Endodermal cell (in vitro differentiated cells): ENCODE measurements at regions not wholly inside any gene's neighbourhood (a gene's known extent, or its start where the extent isn't known, plus 50 kb on each side); places are given as distances from the start of the nearest gene placed in this dataset.

Source experiments
- DNase-seq: peaks from one replicate; pipeline ENCODE4 v3.0.0-alpha.2; 2017
- H3K27ac ChIP-seq: 2 replicates; pipeline ENCODE4 v1.5.1; 2013; ENCODE audit warnings: mild to moderate bottlenecking, low read depth, low read length, moderate library complexity
- H3K27me3 ChIP-seq: 2 replicates; pipeline ENCODE4 v1.6.1; 2013; ENCODE audit warnings: mild to moderate bottlenecking, low read length, moderate library complexity; ENCODE audit not compliant: insufficient read depth, control insufficient read depth, poor library complexity, severe bottlenecking
- H3K36me3 ChIP-seq: 2 replicates; pipeline ENCODE4 v1.7.0; 2013; ENCODE audit warnings: mild to moderate bottlenecking, low read length, moderate library complexity; ENCODE audit not compliant: control insufficient read depth, insufficient read depth
- H3K4me1 ChIP-seq: one replicate; pipeline ENCODE4 v1.7.0; 2013; ENCODE audit warnings: low read length; ENCODE audit not compliant: control insufficient read depth, insufficient read depth
- H3K4me3 ChIP-seq: 2 replicates; pipeline ENCODE4 v1.5.1; 2013; ENCODE audit warnings: mild to moderate bottlenecking, low read length, moderate library complexity
- H3K9ac ChIP-seq: 2 replicates; pipeline ENCODE4 v1.6.1; 2013; ENCODE audit warnings: mild to moderate bottlenecking, low read length, moderate library complexity; ENCODE audit not compliant: poor library complexity, severe bottlenecking; ENCODE audit errors: extremely low read depth
- H3K9me3 ChIP-seq: 2 replicates; pipeline ENCODE4 v1.6.1; 2013; ENCODE audit warnings: mild to moderate bottlenecking, low read length, moderate library complexity; ENCODE audit not compliant: control insufficient read depth
- H3K27ac Mint-ChIP-seq: 2 replicates; pipeline ENCODE4 v1.8.0; 2020; ENCODE audit warnings: mixed read lengths
- H3K27me3 Mint-ChIP-seq: 2 replicates; pipeline ENCODE4 v1.8.0; 2021; ENCODE audit warnings: mild to moderate bottlenecking, mixed read lengths; ENCODE audit not compliant: insufficient read depth
- H3K36me3 Mint-ChIP-seq: 2 replicates; pipeline ENCODE4 v1.8.0; 2020; ENCODE audit warnings: low read depth, mixed read lengths
- H3K4me1 Mint-ChIP-seq: 2 replicates; pipeline ENCODE4 v1.8.0; 2020; ENCODE audit warnings: mixed read lengths
- H3K4me3 Mint-ChIP-seq: 2 replicates; pipeline ENCODE4 v1.8.0; 2020; ENCODE audit warnings: mild to moderate bottlenecking, moderate library complexity, mixed read lengths
- H3K9me3 Mint-ChIP-seq: 2 replicates; pipeline ENCODE4 v1.8.0; 2020; ENCODE audit warnings: mild to moderate bottlenecking, mixed read lengths
- CTCF ChIP-seq: fragments of 200-600 bp; sonication (generic); conservative IDR thresholded peaks from 2 replicates; pipeline ENCODE4 v1.5.0; 2021; ENCODE audit warnings: antibody characterized with exemption, mild to moderate bottlenecking
- WGBS, 2 experiments: methylation state at CpG; one replicate each; pipeline versions ENCODE4 v1.1.5 to v1.1.7; 2013; ENCODE audit warnings: missing lambda C conversion rate in 2 of 2, mixed read lengths in 1 of 2; ENCODE audit not compliant: insufficient coverage in 1 of 2, insufficient read length in 1 of 2; 5-methylcytosine and 5-hydroxymethylcytosine counted together

DNA sequence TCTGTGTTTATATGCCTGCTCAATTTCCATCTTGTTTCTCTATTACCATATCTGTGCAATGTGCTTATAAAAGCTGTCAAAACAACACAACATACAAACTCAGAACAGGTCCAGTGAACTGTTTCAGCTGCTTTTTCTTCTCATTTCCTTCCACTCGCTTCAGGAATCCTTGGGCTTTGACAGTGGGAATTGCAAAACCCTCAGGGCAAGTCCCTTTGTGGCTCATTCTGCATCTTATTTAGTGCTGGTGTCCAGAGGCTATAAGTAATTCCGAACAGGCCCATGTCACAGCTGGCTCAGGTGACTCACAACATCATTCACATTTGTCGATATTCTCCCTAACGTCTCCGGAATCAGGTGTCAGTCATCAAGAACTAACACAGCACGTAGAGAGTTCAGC lies 309.9 kb upstream of the ZNF521 start:
- H3K4me3 ChIP-seq = no peak overlapping the region
- WGBS, 2 experiments = 91 to 96% methylated on average over 5 to 6 of the region's 6 CpGs
- no peaks in the 10 kb centered on the region for H3K36me3 ChIP-seq
- no peak overlapping the region for H3K9ac ChIP-seq
- H3K4me3 Mint-ChIP-seq = no peak overlapping the region
- no peaks in the 10 kb centered on the region for H3K27me3 Mint-ChIP-seq
- H3K27ac Mint-ChIP-seq = no peak overlapping the region
- no peaks in the 10 kb centered on the region for H3K4me1 ChIP-seq
- no peaks in the 10 kb centered on the region for H3K4me1 Mint-ChIP-seq
- no peaks in the 10 kb centered on the region for H3K9me3 Mint-ChIP-seq
- no peak overlapping the region for H3K27ac ChIP-seq
- no peaks in the 10 kb centered on the region for H3K36me3 Mint-ChIP-seq
- no peak for DNase-seq
- no peak for TF ChIP-seq CTCF
- no peaks in the 10 kb centered on the region for H3K9me3 ChIP-seq
- H3K27me3 ChIP-seq = no peaks in the 10 kb centered on the region

GRCh38 chr18:25659541-25659940 lies 307.6 kb upstream of the ZNF521 start:
- no peaks in the 10 kb centered on the region for H3K4me1 ChIP-seq
- H3K9me3 ChIP-seq = no peaks in the 10 kb centered on the region
- no peak overlapping the region for H3K9ac ChIP-seq
- WGBS, 2 experiments = 87 to 89% methylated on average over 6 of the region's 6 CpGs
- no peak overlapping the region for H3K4me3 ChIP-seq
- no peak overlapping the region for H3K27ac ChIP-seq
- H3K36me3 ChIP-seq = no peaks in the 10 kb centered on the region
- Mint-ChIP-seq H3K27me3 (no peaks in the 10 kb centered on the region), H3K9me3 (no peaks in the 10 kb centered on the region), H3K27ac (no peak overlapping the region), H3K4me1 (no peaks in the 10 kb centered on the region), H3K36me3 (no peaks in the 10 kb centered on the region), H3K4me3 (no peak overlapping the region)
- TF ChIP-seq CTCF = no peak
- DNase-seq = no peak
- H3K27me3 ChIP-seq = no peaks in the 10 kb centered on the region

DNA sequence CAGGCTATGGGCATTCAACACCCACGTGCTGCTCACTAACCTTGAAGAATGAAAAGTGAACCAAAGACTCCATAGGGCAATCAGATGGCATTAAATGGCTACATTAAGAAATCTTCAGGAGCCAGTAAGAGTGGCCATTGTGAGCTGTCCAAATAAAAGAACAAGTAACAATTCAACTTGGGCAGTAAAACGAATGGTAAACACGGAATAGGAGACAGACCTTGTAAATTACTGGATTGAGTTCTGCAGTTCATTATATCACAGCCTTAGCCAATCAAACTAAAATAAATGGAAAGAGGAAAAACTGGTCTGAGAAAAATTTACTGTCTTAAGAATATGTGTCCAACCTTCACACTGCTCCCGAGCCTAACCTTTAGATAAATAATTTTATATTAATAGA lies 306.5 kb upstream of the ZNF521 start:
- TF ChIP-seq CTCF = no peak

More for the DNA sequence above, 306.5 kb upstream of the ZNF521 start:
- no peaks in the 10 kb centered on the region for H3K4me1 Mint-ChIP-seq
- H3K9me3 ChIP-seq = no peaks in the 10 kb centered on the region
- H3K36me3 Mint-ChIP-seq = no peaks in the 10 kb centered on the region
- 80 to 92% methylated on average over 1 to 3 of the region's 4 CpGs for WGBS, 2 experiments
- H3K4me1 ChIP-seq = no peaks in the 10 kb centered on the region
- no peak overlapping the region for H3K4me3 ChIP-seq
- H3K27me3 ChIP-seq = no peaks in the 10 kb centered on the region
- H3K27me3 Mint-ChIP-seq = no peaks in the 10 kb centered on the region
- H3K4me3 Mint-ChIP-seq = no peak overlapping the region
- no peak overlapping the region for H3K27ac ChIP-seq
- no peaks in the 10 kb centered on the region for H3K9me3 Mint-ChIP-seq
- H3K9ac ChIP-seq = no peak overlapping the region
- no peak for DNase-seq
- H3K36me3 ChIP-seq = no peaks in the 10 kb centered on the region
- H3K27ac Mint-ChIP-seq = no peak overlapping the region
